PC-3 (cell line): ENCODE measurements at regions not wholly inside any gene's neighbourhood (a gene's known extent, or its start where the extent isn't known, plus 50 kb on each side); places are given as distances from the start of the nearest gene placed in this dataset.

Experiments used
- EZH2 ChIP-seq: fragments of 300-600 bp; sonication (generic); IDR thresholded peaks from one replicate; pipeline ENCODE4 v1.6.1; 2017; ENCODE audit warnings: antibody characterized with exemption, mild to moderate bottlenecking, low read length; ENCODE audit not compliant: unreplicated experiment
- TF ChIP-seq, protein P1 (sequence below): fragments of 300-600 bp; sonication (generic); conservative IDR thresholded peaks from 2 replicates; pipeline ENCODE4 v1.5.1; 2017; ENCODE audit warnings: antibody characterized with exemption, low read depth, mild to moderate bottlenecking, low read length

DNA sequence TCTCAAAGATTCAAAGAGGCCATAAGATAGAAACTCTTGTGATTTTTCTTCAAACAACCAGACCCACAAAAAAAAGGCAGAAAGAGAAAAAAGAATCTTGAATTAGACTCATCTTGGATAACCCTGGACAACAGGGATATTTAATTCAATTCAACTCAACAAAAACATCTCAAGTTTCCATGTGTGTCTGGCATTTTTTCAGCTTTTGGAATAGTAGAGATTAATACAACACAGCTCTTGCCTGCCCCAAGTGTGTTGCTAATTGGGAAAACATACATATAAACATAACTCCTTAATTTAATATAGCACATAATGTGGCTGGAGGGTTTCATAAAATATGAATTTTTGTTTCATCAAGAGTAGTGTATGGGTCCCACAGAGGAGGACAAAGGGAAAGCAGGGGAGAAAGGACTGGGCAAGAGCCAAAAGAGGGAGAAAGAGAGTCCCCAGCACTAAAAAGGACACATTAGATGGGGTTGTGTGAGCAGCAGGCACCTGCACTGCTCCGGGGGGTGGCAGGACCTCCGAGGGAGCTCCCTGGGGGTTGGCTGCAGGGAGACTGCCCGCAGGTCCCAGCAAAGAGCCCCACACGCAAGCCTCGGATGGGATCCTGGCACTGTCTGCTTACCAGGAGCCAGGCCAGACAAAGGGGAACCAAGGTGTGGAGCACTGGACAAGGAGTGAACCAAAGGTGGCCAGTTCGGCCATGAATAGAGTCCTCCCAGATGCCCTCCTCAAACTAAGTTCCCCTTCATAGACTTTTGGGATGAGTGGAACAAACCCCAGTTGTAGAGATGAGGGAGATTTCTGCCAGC lies 65.6 kb upstream of the TMEM72 start:
- TF ChIP-seq EZH2, result no peak
- TF ChIP-seq, protein P1, sequence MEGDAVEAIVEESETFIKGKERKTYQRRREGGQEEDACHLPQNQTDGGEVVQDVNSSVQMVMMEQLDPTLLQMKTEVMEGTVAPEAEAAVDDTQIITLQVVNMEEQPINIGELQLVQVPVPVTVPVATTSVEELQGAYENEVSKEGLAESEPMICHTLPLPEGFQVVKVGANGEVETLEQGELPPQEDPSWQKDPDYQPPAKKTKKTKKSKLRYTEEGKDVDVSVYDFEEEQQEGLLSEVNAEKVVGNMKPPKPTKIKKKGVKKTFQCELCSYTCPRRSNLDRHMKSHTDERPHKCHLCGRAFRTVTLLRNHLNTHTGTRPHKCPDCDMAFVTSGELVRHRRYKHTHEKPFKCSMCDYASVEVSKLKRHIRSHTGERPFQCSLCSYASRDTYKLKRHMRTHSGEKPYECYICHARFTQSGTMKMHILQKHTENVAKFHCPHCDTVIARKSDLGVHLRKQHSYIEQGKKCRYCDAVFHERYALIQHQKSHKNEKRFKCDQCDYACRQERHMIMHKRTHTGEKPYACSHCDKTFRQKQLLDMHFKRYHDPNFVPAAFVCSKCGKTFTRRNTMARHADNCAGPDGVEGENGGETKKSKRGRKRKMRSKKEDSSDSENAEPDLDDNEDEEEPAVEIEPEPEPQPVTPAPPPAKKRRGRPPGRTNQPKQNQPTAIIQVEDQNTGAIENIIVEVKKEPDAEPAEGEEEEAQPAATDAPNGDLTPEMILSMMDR, result no peak
